ENCODE measurements at regions not wholly inside any gene's neighbourhood (a gene's known extent, or its start where the extent isn't known, plus 50 kb on each side); places are given as distances from the start of the nearest gene placed in this dataset.

- no peak for TF ChIP-seq CTCF (IDR thresholded peaks at IDR 0.05; ENCODE audit: low read depth, low read length)
- no peak for TF ChIP-seq EZH2phosphoT487 (IDR thresholded peaks at IDR 0.05; ENCODE audit: low read depth)
These were observed 2556.0 kb downstream of the PCDH9 start for GRCh38 chr13:64674126-64674525.
